GM12873 (cell line): ENCODE measurements at regions not wholly inside any gene's neighbourhood (a gene's known extent, or its start where the extent isn't known, plus 50 kb on each side); places are given as distances from the start of the nearest gene placed in this dataset.

ENCODE experiments used
- CTCF ChIP-seq: IDR thresholded peaks from 2 replicates; pipeline ENCODE4 v1.5.1; 2012; ENCODE audit warnings: low read depth, mild to moderate bottlenecking, moderate library complexity, low read length, control low read depth; ENCODE audit not compliant: insufficient read depth; ENCODE audit errors: missing control alignments

GRCh38 chr15:83396101-83396500, 51.0 kb upstream of the SH3GL3 start:
- no peak for TF ChIP-seq CTCF
